ENCODE measurements at regions not wholly inside any gene's neighbourhood (a gene's known extent, or its start where the extent isn't known, plus 50 kb on each side); places are given as distances from the start of the nearest gene placed in this dataset.

DNA sequence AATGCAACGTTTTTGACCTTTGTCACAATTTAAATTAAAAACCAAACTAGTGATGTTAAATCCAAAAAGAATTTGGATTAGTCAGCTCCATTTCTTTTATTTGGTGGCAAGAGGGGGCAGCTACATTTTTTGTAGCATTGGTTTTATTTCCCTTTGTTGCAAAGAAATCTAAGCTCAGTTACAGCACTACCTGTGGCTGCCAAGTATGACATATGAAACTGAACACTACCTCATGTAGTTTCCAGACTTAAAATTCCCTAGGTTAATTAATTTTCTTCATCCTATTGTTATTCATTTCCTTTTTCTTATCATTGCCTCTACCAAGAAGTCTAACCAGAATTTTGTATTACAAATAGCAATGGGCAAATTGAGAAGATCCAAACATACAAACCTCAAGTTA is 393.5 kb downstream of the BRINP1 start:
- TF ChIP-seq, protein P1, sequence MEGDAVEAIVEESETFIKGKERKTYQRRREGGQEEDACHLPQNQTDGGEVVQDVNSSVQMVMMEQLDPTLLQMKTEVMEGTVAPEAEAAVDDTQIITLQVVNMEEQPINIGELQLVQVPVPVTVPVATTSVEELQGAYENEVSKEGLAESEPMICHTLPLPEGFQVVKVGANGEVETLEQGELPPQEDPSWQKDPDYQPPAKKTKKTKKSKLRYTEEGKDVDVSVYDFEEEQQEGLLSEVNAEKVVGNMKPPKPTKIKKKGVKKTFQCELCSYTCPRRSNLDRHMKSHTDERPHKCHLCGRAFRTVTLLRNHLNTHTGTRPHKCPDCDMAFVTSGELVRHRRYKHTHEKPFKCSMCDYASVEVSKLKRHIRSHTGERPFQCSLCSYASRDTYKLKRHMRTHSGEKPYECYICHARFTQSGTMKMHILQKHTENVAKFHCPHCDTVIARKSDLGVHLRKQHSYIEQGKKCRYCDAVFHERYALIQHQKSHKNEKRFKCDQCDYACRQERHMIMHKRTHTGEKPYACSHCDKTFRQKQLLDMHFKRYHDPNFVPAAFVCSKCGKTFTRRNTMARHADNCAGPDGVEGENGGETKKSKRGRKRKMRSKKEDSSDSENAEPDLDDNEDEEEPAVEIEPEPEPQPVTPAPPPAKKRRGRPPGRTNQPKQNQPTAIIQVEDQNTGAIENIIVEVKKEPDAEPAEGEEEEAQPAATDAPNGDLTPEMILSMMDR (IDR thresholded peaks at IDR 0.05; ENCODE audit: insufficient read depth, low read length), result no peak
- TF ChIP-seq SPI1 (IDR thresholded peaks at IDR 0.05; ENCODE audit: borderline replicate concordance, low read depth) (no peak), POLR2AphosphoS5 (IDR thresholded peaks at IDR 0.05; ENCODE audit: low read depth) (no peak), GABPA (IDR thresholded peaks at IDR 0.05; ENCODE audit: low read depth) (no peak)
- TF ChIP-seq, protein P2, sequence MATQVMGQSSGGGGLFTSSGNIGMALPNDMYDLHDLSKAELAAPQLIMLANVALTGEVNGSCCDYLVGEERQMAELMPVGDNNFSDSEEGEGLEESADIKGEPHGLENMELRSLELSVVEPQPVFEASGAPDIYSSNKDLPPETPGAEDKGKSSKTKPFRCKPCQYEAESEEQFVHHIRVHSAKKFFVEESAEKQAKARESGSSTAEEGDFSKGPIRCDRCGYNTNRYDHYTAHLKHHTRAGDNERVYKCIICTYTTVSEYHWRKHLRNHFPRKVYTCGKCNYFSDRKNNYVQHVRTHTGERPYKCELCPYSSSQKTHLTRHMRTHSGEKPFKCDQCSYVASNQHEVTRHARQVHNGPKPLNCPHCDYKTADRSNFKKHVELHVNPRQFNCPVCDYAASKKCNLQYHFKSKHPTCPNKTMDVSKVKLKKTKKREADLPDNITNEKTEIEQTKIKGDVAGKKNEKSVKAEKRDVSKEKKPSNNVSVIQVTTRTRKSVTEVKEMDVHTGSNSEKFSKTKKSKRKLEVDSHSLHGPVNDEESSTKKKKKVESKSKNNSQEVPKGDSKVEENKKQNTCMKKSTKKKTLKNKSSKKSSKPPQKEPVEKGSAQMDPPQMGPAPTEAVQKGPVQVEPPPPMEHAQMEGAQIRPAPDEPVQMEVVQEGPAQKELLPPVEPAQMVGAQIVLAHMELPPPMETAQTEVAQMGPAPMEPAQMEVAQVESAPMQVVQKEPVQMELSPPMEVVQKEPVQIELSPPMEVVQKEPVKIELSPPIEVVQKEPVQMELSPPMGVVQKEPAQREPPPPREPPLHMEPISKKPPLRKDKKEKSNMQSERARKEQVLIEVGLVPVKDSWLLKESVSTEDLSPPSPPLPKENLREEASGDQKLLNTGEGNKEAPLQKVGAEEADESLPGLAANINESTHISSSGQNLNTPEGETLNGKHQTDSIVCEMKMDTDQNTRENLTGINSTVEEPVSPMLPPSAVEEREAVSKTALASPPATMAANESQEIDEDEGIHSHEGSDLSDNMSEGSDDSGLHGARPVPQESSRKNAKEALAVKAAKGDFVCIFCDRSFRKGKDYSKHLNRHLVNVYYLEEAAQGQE (IDR thresholded peaks at IDR 0.05; ENCODE audit: insufficient replicate concordance, low read depth), result no peak

Data from HL-60 (cell line).